SK-N-DZ (cell line): ENCODE measurements at regions not wholly inside any gene's neighbourhood (a gene's known extent, or its start where the extent isn't known, plus 50 kb on each side); places are given as distances from the start of the nearest gene placed in this dataset.
"Not testable (repeated sequence)": the region's sequence is repeated elsewhere in the genome, so short reads cannot be mapped to it uniquely, and the experiment has no call there.

Source experiments
- DNase-seq: peaks from one replicate; pipeline ENCODE4 v3.0.0-alpha.2; 2015; ENCODE audit warnings: low spot score

DNA sequence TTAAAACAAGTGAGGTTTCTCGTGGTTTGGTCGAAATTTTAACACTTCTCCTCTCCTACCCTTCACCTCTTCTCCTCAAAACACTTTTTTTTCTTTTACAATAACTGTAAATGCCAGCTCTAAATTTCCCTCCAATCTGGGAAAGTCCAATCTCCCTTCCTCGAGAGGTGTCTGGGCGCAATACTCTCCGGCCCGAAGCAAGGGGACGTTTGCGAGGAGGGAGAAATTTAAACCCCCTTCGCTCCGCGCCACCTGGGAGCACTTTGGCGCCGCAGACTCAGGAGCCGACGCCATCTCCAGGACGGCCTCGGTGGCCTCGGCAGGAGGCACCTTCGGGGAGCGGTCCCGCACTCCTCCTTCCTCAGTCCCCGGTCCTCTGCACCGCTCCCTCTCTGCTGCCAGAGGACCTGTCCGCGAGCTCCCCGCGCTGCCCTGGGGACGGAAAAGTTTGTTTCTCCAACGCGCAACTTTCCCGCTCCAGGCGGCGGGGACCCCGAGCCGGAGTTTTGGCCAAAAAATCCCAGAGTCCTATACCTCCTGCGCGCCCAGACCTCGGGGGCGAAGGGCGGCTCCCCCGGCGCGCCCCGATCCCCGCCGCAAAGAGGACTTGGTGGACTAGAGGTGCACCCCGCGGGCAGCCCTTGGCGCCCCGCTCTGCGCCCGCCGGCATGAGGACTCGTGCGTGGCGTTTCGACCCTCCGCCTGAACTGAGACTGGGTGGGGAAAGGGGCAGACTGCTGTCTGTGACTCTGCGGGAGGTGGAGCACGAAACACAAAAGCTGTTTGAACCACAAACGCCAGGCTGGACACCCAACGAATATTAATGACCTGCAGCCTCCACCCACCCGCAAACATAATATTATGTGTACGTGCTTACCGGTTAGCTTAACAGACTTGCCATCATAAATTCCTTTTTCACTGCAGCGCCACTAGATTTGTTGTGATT lies 95.2 kb upstream of the HMGA2 start:
- DNase-seq = no peak

DNA sequence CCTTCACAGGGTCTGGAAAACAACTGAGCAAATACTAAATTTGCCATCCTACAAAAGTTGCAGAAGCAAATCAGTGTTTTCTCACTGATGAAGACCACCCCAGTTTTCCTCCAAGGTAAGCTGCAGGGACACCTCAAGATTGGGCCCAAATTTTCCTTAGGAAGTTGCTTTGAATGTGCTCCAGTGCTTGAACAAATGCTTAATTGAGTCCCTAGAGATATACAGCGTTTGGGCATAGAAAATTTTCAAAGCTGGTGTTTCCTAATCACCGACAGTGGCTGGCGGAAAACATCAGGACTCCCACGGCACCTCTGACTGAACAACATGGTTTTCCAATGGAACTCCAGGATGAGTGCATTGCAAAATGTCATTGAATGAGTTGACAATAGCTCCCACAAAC lies 92.5 kb upstream of the HMGA2 start:
- no peak for DNase-seq

DNA sequence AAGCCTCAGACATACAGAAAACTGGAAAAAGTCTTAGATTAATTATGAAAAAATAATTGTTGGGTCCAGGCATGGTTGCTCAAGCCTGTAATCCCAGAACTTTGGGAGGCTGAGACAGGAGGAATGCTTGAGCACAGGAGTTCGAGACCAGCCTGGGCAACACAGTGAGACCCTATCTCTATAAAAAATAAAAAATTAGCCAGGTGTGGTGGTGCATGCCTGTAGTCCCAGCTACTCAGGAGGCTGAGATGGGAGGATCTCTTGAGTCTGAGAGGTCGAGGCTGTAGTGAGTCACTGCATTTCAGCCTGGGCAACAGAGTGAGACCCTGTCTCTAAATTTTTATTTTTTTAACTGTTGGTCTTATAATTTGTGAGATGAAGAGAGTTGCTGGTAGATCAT lies 90.6 kb upstream of the HMGA2 start:
- not testable (repeated sequence) for DNase-seq

DNA sequence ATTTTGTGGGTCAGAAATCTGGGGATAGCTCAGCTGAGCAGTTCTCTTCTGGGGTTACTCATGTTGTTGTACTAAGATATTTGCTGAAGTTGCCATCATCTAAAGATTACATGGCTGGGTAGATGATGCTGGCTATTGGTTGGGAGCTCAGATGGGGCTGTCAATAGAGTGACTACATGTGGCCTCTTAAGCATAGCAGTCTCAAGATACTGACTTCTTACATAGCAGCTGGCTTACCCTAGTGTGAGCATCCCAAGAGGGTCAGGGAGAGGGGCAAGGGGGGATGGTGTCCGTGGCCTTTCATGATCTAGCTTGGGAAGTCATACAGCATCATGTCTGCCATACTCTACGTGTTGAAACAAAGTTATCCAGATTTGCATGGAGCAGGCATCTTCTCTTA lies 90.1 kb upstream of the HMGA2 start:
- no peak for DNase-seq

DNA sequence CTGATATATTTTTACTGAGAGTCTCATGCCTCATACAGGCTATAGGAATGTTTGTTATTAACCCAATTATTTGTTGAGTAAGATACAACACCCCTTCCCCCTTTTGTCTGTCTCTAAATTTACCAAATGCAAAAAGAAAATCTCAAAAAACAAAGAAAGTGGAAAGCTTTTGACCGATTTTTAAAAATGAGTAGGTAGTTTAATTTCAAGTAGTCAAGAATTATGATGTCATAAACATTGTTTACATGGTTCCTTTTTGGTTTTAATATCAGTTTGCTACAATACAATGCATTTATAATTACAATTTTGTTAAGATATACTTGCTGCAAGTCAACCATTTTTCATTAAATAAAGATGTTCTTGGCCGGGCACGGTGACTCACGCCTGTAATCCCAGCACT lies 84.7 kb upstream of the HMGA2 start:
- no peak for DNase-seq

DNA sequence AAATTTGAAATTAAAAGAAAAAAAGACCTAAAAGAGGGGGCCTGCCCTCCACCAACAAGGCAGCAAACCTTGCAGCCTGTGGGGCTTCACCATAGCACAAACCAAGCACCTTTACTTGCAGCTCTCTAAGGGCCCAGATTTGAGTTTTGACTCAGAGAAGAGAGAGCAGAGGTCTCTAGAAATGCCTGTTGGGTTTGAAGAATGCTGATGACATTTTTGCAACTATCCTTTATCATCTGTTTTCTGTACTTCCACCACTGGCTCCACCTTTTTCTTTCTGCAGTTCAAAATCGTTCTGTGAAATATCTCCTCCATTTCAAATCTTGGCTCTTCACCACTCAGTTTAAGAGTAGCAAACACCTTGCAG lies 83.8 kb upstream of the HMGA2 start:
- no peak for DNase-seq

DNA sequence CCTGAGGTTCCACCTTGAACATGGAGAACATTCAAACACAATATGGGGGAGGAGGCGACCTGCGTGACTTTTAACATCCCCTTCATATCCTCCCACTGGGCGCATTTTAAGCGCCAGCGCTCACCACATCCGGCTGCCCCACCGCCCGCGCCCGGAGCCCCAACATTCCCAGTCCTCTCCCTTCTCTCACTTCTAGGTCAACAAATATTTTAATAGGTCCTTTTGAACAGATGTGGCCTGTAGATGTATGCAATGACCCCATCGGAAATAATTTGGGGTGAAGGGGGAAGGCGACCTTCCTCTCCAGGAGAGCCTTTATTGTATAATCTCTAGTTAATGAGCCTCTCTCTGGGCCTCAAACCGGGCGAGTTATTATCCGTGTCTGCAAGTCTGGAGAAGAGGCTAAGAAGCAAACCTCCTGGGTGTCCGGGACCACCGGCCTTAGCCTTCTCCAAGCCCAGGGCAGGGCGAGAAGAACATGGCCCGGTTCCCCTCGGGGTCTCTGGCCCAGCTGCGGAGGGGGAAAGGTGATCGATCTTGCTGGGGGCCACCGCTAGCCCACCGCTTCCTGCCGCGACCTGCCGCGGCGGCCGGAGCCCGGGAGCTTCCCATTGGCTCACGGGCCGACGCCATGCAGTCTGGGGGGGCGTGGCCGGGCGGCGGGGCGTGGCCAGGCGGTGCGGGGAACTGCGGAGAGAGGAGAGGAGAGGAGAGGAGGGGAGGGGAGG lies 83.2 kb upstream of the HMGA2 start:
- DNase-seq = peak; percentile 21

DNA sequence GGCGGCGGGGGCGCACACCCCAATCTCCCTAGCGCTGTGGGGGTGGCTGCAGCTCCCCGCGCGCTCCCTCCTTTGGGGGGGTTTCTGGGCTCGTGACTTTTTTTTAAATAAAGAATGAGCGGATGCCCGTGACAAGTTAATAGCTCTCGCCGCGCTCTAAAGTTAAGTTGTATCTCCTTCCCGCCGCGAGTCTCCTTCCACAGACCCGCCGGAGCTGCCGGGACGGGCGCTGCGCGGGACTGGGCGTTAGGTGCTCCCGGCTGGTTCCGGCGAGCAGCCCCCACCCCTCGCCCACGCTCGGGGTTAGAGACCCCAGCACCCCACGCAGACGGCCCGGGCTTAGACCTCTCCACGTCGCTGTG lies 82.6 kb upstream of the HMGA2 start:
- no peak for DNase-seq

DNA sequence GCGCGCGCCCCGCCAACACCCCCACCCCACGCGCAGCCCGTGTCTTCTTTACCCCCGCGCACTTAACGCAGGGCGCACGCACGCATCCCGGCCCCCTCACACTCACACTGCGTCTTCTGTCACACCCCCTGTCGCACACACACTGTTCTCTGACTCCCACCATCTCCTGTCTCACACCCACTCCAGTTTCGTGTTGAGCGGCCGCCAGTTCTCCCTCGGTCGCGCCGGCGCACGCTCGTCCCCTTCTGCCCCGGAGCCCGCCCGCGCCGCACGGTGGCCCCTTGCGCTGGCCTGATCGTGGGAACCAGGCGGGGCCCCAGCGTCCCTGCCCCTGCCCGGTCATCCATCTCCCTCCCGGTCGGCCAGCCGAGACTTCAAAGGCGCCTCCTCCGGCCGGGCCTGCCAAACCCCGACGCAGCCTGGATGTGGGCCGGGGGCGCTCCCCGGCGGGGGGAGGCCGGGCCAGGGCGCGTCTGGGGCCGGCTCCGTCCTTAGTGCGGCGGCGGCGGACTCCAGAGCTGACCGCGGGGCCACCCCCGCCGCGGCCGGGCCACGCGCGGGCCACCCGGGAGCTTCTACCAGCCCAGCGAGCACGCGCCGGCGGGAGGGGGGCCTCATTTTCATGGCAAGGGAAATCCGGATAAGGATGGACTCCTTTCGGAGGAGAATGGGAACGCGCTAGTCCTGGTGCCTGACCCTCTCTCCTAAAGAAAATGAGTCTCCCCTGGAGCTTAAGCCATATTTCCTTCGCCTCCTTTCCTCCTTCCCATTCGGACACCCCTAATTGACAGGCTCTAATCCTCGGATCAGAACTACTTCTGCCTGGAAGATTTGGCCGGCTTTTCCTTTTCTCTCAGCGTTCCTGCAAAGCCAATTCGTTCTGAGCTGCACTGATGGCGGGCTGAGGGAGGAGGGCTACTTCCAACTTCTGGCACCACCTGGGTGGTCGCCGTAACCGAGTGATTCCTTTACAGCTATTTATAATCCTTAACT lies 82.0 kb upstream of the HMGA2 start:
- no peak for DNase-seq

DNA sequence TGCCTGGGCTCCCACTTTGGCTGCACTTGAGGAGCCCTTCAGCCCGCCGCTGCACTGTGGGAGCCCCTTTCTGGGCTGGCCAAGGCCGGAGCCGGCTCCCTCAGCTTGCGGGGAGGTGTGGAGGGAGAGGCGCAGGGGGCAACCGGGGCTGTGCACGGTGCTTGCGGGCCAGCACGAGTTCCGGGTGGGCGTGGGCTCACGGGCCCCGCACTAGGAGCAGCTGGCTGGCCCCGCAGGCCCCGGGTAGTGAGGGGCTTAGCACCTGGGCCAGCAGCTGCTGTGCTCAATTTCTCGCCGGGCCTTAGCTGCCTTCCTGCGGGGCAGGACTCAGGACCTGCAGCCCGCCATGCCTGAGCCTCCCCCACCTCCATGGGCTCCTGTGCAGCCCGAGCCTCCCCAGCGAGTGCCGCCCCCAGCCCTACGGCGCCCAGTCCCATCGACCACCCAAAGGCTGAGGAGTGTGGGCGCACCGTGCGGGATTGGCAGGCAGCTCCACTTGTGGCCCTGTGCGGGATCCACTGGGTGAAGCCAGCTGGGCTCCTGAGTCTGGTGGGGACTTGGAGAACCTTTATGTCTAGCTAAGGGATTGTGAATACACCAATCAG lies 79.9 kb upstream of the HMGA2 start:
- not testable (repeated sequence) for DNase-seq

DNA sequence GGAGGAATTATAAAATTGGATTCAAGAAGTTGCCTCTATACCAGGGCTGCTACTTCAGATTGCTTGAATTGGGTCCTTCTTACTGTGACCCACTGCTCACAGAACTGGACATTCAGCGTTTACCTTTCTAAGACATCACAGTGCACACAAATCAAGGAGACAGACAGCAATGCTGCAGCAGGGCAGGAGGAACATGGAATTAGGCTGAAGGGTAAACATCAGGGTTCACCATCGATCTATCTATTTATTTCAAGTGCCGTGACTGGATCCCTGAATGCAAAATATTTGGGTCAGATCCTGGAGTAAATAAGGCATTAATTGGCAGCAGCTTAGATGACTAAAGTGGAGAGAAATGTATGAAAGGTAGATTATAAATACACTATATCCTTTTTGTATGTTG lies 76.9 kb upstream of the HMGA2 start:
- no peak for DNase-seq

DNA sequence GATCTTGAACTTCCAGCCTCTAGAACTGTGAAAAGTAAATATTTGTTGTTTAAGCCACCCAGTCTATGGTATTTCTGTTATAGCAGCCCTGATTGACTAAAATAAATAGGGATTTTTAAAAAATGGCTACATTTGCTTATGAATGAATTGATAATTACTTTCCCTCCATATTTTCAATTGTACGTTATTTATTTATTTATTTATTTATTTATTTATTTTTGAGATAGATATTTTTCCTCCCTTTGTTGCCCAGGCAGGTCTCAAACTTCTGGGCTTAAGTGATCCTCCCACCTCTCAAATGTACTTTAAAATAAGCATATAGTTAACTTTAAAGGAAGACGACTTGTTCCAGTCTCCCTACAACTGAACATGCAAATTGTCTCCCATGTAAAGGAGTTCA lies 76.0 kb upstream of the HMGA2 start:
- DNase-seq = no peak

DNA sequence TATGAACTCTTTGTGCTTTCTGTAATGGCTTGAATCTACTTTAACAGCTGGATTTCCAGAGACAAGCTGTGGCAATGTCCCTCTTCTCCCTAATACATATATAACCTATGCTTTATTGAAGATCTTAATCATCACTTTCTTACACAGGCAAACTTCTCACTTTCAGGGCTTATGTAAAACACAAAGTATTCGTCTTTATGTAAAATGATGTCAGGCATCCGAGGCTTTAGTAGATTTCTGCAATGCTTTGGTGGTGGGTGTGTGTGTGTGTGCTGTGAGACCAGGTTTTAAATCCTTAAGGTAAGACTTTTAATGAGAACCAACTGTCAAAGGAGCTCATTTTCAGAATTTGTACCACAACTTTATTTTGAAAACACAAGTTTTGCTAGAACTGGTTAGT lies 70.0 kb upstream of the HMGA2 start:
- no peak for DNase-seq

DNA sequence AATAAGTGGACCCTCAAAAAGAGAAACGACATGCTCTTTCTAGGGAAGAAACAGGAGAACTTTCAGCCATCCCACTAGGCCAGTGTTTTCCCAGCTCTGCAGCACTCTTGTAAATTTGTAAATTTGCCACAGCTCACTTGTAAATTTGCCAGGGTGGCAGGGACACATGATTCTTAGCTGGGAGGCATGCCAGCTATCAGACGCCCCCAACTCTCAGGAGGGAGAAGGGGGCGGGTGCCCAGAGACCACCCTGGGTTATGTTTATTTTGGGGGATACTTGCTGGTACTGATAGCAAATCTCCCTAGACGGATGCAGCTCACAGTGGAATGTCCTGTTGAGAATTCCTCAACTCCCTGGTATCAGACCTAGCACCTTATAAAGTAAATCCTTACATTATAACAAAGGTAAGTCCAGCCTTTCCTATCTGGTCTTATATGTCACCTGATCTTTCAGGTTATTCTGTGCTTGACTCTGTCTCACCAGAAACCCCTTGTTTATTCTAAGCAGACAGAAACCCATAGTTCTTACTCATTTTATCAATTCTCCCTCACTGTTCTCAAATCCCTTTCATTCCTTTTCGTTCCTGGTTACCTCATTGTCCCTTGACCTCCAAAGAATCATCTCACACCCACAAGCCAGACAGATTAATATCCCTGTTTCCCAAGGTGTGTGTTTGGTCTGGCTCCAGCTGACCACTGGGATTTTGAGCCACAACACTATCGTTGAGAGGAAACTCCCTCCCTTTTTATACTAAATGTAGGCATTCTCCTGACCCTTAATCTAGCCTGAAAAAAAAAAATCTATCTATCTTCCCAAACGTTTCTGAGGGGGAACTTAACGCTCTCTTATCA lies 69.3 kb upstream of the HMGA2 start:
- no peak for DNase-seq

DNA sequence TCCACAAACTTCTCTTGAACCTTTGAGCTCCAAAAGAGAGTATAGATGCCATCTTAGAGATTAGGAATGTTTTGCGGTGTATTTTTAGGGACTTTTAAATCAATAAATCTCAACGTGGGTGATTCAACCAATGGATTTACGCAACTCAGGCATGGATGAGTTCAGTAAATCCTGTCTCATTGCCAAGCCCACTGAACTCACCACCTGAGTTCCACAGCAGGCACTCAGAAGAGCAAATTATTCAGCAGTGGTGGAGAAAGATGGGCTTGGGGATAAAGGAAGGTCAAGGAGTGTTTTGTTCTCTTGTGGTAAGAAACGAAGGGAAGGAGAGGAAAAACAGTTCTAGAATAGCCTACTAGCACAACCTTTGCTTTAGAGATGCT lies 68.7 kb upstream of the HMGA2 start:
- DNase-seq = no peak

DNA sequence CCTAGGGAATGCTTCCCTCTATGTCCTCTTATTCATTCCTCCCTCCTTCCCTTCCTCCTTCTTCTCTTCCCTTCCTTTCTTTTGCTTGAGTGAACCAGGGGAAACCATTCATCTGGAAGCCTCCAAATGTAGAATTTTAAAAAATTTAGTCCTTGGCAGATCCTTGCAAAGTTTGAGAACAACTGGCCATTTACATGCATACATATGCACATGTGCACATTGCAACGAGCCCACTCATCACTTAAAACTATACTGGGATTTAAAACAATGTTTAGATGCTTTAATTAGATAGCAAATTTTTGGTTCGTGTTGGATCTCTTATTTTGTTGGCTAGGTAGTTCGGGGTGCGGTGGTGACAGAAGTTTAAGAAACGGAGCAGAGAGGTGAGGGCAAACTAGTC lies 68.0 kb upstream of the HMGA2 start:
- DNase-seq = no peak

DNA sequence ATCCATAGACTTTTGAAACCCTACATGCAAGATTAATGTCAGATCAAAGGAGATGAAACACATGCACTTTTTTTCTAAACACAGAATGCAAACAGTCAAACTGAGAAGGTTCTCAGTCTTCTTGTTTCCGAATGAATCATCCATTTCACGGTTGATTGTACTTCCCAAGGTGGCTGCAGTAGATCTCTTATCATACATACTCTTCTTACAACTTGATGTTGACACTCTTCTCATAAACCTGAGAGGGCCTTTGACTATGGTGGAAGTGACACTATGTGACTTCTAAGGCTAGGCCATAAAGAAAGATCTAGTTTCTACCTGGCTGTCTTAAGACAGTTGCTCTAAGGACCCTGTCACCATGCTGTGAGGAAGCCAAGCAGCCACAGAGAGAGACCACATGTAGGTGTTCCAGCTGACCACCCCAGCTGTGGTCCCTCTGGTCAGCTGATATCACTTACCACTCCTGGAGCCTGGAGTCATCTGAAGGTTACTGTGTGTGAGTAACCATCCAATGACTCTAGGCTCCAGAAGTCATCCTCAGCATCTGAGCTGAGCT lies 67.2 kb upstream of the HMGA2 start:
- no peak for DNase-seq

DNA sequence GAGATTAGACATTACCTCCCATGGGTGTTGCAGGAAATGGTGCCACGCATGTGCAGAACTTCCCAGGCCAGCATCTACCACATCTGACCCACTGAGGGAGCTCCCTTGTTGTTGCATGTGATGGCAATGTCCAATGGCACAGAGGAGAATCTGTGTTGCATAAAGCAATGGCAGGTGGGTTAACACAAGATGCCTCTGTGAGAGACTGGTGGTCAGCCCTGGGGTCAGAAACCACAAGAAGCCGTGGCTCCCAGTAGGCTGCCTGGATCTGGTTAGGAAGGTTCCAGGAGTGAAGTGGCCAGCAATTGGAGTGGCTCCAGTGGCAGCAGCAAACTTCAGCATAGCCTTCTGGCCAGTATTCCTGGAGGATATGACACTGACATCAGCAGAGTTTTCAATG lies 65.9 kb upstream of the HMGA2 start:
- DNase-seq = no peak

DNA sequence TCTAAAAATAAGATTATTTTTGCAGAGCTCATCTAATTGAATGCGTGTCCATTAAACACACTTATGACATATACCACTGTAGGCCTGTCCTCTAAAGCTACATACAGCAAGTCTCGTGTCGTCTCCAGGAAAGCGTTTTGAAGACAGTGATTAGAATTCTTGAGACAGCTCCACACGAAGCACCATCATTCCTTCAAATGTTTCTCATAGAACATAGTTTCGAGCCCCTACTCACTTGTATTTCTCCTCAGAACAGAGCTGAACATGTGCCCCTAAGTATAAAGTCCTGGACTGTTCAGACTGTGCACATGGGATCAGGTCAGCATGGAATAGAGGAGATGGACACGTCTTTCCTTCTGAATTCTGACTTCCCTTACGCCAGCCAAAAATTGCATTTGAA lies 64.5 kb upstream of the HMGA2 start:
- DNase-seq = no peak

DNA sequence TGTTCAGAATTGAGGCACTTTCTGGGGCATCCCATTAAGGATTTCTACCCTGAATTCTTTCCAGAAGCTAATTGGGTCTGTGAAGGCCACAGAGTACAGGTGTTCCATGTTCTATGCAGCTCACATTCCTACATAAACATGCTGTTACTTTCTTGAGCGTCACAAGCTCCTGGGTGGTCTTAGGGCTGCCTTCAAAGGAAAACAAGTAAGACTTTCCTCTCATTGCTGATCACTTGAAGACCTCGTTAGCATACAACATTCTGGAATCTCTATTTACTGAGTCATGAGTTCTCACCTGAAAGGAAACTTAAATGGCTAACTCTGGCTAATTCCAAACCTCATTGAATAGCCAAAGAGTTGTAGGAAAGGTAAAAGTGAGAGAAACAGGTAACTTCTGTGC lies 63.0 kb upstream of the HMGA2 start:
- DNase-seq = no peak
